ENCODE measurements at regions not wholly inside any gene's neighbourhood (a gene's known extent, or its start where the extent isn't known, plus 50 kb on each side); places are given as distances from the start of the nearest gene placed in this dataset.

- H3K9me3 ChIP-seq (replicated peaks), result peaks cover 30% of the 10 kb centered on the region
- intact Hi-C loops (cut with micrococcal nuclease), result no loop called here
- peak; percentile 32 for TF ChIP-seq CTCF (IDR thresholded peaks at IDR 0.05; ENCODE audit: borderline replicate concordance)
- H3K27me3 ChIP-seq (ENCODE audit: low read depth), result no peaks in the 10 kb centered on the region
- no peak overlapping the region for H3K4me3 ChIP-seq
- DNase-seq, result peak; percentile 27
- peaks cover 6% of the 10 kb centered on the region for H3K36me3 ChIP-seq
- peaks cover 8% of the 10 kb centered on the region for H3K4me1 ChIP-seq
- H3K27ac ChIP-seq (replicated peaks), result peak overlapping the region; percentile 39
Measured at GRCh38 chr13:39284801-39285388, 246.6 kb downstream of the NHLRC3 start.
